HCT116 (cell line): ENCODE measurements at regions not wholly inside any gene's neighbourhood (a gene's known extent, or its start where the extent isn't known, plus 50 kb on each side); places are given as distances from the start of the nearest gene placed in this dataset.

Source experiments
- ATF3 ChIP-seq: IDR thresholded peaks from 2 replicates; pipeline ENCODE4 v1.6.1; 2012
- CTCF ChIP-seq, 3 experiments: fragments of 200-600 bp in 1 of 3; sonication (generic) in 1 of 3; IDR thresholded peaks in 2 of 3; conservative IDR thresholded peaks in 1 of 3; 2 replicates each; pipeline ENCODE4 v1.5.1; 2012 to 2017; ENCODE audit warnings: low read depth in 2 of 3, low read length in 2 of 3, antibody characterized with exemption in 1 of 3, borderline replicate concordance in 1 of 3, control low read depth in 1 of 3, mild to moderate bottlenecking in 1 of 3, mixed read lengths in 1 of 3, mixed run types in 1 of 3, moderate library complexity in 1 of 3; ENCODE audit not compliant: insufficient read depth in 1 of 3
- POLR2A ChIP-seq: IDR thresholded peaks from 2 replicates; pipeline ENCODE4 v1.7.0; 2011; ENCODE audit warnings: borderline replicate concordance; ENCODE audit not compliant: insufficient read depth, insufficient read length; ENCODE audit errors: extremely low read depth
- POLR2AphosphoS5 ChIP-seq: IDR thresholded peaks from 2 replicates; pipeline ENCODE4 v1.6.1; 2011; ENCODE audit warnings: mild to moderate bottlenecking, low read depth, low read length, moderate library complexity

GRCh38 chr1:96256130-96256790, 465.3 kb upstream of the PTBP2 start:
- TF ChIP-seq CTCF (IDR thresholded peaks at IDR 0.05 in 2 of 3, conservative IDR thresholded peaks at IDR 0.05 in 1 of 3; ENCODE audit: borderline replicate concordance in 1 of 3, insufficient read depth in 1 of 3, low read depth in 2 of 3, low read length in 2 of 3) (no peak), POLR2A (no peak), POLR2AphosphoS5 (no peak), ATF3 (no peak)
